DMS153 (cell line): ENCODE measurements at regions not wholly inside any gene's neighbourhood (a gene's known extent, or its start where the extent isn't known, plus 50 kb on each side); places are given as distances from the start of the nearest gene placed in this dataset.

Experiments used
- DNase-seq: peaks from one replicate; lab custom pipeline; 2025; lab: John Stamatoyannopoulos, UW

DNA sequence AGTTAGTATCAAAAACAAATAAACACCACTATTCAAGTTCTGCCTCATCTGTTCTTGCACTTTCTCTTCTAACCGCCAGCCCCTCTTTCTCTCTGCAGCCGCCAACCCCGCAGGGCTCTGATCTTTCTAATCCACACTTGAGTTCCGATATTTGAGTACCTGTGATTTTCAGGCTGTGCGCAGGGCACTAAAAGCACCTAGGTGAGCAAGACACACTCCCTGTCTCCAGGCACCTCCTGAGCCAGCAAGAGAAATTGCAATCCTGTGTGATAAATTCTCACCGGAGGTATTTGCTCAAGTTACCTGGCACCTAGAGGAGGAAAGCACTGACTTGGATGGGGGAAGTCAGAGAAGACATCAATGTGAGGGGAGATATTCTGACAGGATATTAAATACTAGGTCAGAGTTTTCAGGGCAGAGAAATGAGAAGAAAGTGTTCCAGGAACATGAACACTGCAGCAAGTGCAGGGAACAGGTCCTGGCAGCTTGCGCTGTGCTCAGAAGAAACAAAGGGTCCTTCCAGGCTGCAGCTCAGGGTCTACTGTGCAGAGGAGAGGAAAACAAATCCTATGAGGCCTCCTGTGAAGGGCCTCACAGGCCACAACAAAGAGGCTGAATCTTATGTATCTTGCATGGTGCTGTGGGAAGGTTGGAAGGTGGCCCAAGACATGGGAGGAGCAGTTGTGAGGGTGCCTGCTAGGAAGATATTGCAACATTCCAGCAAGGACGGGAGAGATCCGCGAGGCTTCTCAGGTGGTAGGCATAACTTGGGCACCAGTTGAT lies 568.7 kb upstream of the MGMT start:
- no peak for DNase-seq

GRCh38 chr10:128898916-128899195 lies 568.2 kb upstream of the MGMT start:
- DNase-seq: no peak

- no peak for DNase-seq
Measured at GRCh38 chr10:128900456-128900855, 566.6 kb upstream of the MGMT start.

DNA sequence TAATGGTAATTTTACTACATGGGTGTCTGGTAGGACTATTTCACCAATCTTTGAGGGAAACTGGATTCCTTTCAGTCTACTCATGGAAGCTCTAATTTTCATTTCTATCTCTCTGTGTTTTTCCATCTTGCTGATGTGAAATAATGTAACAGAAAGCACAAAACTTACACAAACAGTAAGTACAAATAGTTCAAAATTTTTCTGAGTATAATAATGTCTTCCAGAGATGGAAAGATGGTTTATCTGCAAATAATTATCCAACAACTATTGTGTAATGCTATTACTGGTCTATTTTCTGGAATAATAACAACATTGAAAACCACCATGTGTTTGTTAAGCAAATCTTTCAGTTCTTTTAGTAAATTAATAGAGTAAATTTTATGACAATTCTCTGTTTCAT lies 565.8 kb upstream of the MGMT start:
- DNase-seq: no peak

GRCh38 chr10:128902031-128902710 lies 564.9 kb upstream of the MGMT start:
- DNase-seq: no peak

GRCh38 chr10:128907155-128907941 lies 559.7 kb upstream of the MGMT start:
- no peak for DNase-seq

DNA sequence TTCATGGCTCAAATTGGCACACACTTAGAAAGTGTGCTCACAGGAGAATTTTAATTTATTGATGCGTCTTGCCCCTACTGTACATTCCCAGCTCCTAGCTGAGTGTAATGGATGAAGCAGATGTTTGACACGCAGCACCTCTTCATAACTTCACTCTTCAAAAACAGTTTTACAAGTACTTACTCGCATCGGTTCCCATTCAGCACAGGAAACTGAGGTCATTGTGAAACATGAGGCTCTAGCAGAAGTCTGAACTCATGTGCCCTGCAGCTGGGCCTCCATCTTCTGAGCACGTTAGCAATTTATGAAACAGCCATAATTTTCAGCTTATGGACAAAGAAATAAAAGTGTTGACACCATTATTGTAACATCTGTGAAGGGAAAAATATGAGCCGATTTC lies 558.9 kb upstream of the MGMT start:
- no peak for DNase-seq

- DNase-seq: no peak
Measured at GRCh38 chr10:128908499-128908898, 558.5 kb upstream of the MGMT start.

GRCh38 chr10:128912568-128913311 lies 554.3 kb upstream of the MGMT start:
- DNase-seq: no peak

DNA sequence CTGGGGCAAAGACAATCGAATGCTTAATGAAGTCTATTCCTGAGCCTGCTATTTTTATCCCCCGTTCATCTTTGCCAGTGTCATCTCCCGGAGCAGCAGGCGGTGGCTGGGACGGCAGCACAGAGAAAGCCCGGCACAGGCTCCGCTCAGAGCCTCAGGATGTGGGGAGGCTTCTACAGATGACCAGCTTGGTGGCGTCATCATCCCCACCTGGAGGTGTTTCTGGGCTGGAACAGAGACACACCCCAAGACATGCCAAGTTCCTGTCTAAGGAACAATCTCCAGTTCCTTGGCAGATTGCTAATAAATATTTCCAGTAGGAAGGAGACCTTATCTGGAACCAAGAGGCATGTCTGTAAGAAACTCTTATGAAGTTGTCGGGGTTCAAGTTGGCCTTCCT lies 552.4 kb upstream of the MGMT start:
- DNase-seq: no peak

DNA sequence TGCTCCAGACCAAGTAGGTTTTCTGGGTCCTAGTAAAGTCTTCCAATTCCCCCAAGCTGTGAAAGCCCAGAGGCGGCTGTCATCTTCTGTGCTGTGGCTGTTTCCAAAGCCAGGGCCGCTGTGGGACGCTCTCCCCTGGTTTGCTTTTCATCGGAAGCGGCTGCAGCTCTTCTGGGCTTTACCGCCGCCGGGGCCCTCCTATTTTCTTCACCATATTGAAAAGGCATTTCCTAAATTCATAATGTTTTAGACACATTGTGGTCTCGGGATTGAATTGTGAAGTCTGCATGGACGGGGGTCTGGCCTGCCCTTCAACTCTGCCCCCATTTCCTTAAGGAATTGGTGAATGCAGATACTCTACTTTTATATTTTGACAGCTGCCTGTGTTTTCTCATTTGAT lies 551.4 kb upstream of the MGMT start:
- no peak for DNase-seq

GRCh38 chr10:128916383-128916782 lies 550.7 kb upstream of the MGMT start:
- DNase-seq: no peak

- DNase-seq: no peak
Measured at GRCh38 chr10:128921389-128922022, 545.5 kb upstream of the MGMT start.

- DNase-seq: no peak
Measured at GRCh38 chr10:128922172-128922571, 544.9 kb upstream of the MGMT start.

DNA sequence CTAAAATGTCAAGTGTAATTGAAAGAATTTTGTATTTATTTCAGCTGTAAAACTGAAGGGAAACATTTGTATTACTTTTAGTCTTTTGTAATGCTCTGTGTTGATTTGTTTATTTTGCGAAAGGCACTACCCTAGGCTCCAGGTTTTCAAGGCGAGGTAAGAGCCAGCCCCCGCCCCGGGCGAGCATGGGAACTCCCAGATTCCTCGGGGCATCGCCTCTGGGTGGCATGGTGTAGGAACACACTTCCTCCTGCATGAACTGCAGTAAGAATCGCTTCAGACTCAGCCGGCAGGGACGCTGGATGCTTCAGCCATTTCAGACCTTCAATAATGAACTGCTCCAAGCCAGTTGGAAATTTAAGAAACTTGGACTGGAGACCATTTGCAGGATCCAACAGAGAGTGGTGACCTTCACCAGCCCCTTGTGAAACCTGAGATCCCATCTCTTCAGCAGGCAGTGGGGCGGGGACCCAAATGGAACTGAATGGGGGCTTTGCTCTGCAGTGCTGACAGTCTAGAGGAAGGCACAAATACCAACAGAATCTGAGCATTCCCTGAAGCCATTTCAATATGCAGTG lies 544.3 kb upstream of the MGMT start:
- no peak for DNase-seq

GRCh38 chr10:128924918-128925317 lies 542.1 kb upstream of the MGMT start:
- no peak for DNase-seq

DNA sequence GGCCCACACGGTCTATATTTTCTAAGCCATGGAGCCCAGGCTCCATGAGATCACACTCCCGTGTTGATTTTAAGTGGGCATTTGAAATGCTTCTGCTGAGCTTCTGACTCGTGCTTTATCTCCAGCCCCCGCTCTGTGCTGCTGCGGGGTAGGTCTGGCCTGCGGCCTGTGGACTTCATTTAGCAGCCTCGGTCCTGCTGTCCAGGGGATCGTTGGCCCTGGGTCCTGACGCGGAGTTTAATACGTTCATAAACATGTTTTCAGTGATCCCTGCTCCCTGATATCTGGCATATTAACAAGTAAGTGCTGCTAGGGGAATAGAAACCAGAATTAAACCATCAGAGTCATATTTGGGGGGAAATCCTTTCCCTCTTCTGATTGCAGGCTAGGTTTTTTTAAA lies 540.3 kb upstream of the MGMT start:
- no peak for DNase-seq

- DNase-seq: peak; percentile 41
Measured at GRCh38 chr10:128927497-128928161, 539.4 kb upstream of the MGMT start.

DNA sequence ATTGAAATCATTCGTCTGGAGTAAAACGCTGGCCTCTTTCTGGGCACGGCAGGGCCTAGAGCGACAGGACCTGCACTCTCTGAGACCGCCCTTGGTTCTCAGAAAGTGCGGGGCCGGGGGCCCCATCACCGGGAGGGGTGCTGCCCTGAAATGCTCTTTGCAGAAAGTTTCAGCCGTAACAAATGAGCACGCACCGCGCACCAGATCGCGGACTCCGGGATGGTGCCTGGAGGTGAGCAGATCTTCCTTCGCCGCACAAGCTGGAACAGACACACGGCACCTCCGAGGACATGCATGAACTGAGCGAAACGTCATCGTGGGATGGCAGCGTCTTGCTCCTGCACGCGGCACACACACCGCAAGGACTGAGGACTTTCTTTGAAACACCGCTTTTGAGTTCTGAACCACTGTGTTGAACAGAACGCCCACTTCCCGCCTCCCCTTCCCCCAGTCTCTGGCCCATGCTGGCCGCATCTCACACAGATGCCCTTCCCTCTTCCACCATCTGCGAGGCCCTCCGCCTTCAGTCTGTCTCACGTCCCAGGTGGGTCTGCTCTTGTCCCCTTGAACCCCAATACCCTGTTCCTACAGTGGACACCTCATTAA lies 538.7 kb upstream of the MGMT start:
- DNase-seq: no peak

- DNase-seq: no peak
Measured at GRCh38 chr10:128929131-128929530, 537.9 kb upstream of the MGMT start.

DNA sequence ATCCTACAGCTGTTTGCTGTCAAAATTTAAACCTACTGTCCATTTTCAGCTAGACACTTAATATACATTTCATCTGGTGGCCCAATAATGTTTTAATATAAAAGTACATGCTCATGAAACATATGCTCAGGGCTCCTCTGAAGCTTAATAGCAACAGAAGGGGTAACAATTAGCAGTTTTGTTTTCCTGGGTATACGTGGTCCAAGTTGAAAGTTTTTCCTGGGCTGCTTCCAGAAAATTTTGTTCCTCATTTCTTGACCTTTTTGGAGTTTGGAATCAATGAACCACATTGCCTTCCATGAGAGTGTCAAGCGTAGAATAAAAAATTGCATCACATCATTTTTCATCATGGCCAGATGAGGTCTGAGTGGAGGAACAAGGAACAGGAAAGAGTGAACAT lies 537.3 kb upstream of the MGMT start:
- no peak for DNase-seq
